SK-N-MC (cell line): ENCODE measurements at regions not wholly inside any gene's neighbourhood (a gene's known extent, or its start where the extent isn't known, plus 50 kb on each side); places are given as distances from the start of the nearest gene placed in this dataset.

ENCODE experiments used
- EZH2 ChIP-seq: fragments of 200-600 bp; sonication (generic); IDR thresholded peaks from one replicate; pipeline ENCODE4 v1.6.1; 2017; ENCODE audit warnings: antibody characterized with exemption
- FOXP2 ChIP-seq: optimal IDR thresholded peaks from 2 replicates; pipeline ENCODE3; 2011; ENCODE audit warnings: mild to moderate bottlenecking, moderate library complexity; ENCODE audit not compliant: insufficient read depth; ENCODE audit errors: extremely low read length, control extremely low read depth
- POLR2AphosphoS5 ChIP-seq: IDR thresholded peaks from 2 replicates; pipeline ENCODE4 v1.6.1; 2012; ENCODE audit warnings: mild to moderate bottlenecking, low read depth, low read length, borderline replicate concordance

- TF ChIP-seq FOXP2, result no peak
- TF ChIP-seq POLR2AphosphoS5, result no peak
- TF ChIP-seq EZH2, result no peak
Observed at GRCh38 chr1:99170516-99170915, 93.8 kb upstream of the PLPPR4 start.
